ENCODE measurements at regions not wholly inside any gene's neighbourhood (a gene's known extent, or its start where the extent isn't known, plus 50 kb on each side); places are given as distances from the start of the nearest gene placed in this dataset.

GRCh38 chr13:105925496-105925895 lies 610.0 kb downstream of the EFNB2 start:
- TF ChIP-seq CTCF (IDR thresholded peaks at IDR 0.05), result no peak

GRCh38 chr13:105921711-105922110 lies 613.8 kb downstream of the EFNB2 start:
- no peak for DNase-seq (ENCODE audit: low spot score)
- no peak overlapping the region for H3K27ac Mint-ChIP-seq (ENCODE audit: unreplicated experiment)
- no peaks in the 10 kb centered on the region for H3K27me3 Mint-ChIP-seq (ENCODE audit: low read depth)
- H3K4me3 Mint-ChIP-seq (ENCODE audit: unreplicated experiment), result no peak overlapping the region
- H3K4me1 Mint-ChIP-seq (ENCODE audit: low read depth), result peaks cover 12% of the 10 kb centered on the region
- H3K9me3 Mint-ChIP-seq (ENCODE audit: low read depth), result no peaks in the 10 kb centered on the region
- no peak for TF ChIP-seq CTCF (IDR thresholded peaks at IDR 0.05)
- no peaks in the 10 kb centered on the region for H3K36me3 Mint-ChIP-seq (ENCODE audit: low read depth)

More at GRCh38 chr13:105925496-105925895, 610.0 kb downstream of the EFNB2 start:
- Mint-ChIP-seq H3K4me3 (ENCODE audit: unreplicated experiment) (no peak overlapping the region), H3K27me3 (ENCODE audit: low read depth) (no peaks in the 10 kb centered on the region), H3K9me3 (ENCODE audit: low read depth) (no peaks in the 10 kb centered on the region), H3K4me1 (ENCODE audit: low read depth) (no peaks in the 10 kb centered on the region), H3K27ac (ENCODE audit: unreplicated experiment) (no peak overlapping the region), H3K36me3 (ENCODE audit: low read depth) (no peaks in the 10 kb centered on the region)
- DNase-seq (ENCODE audit: low spot score), result no peak

DNA sequence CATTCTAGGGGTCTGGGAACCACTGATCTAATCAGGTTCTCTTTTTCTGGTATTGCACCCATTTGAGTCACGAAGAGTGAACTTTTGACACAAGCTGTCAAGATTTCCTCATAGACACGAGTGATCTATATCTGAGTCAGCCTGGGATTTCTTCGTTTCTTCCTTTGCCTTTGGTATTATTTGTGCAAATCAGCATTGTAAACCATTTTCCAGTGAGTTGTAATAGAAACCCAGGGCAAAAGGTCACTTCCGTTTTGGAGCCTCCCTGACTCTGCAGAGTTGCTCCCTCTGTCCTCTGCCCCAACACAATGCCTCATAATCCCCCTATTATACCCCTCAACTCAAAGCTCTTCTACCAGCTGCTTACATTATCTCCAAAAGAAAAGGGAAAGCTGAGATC lies 615.1 kb downstream of the EFNB2 start:
- Mint-ChIP-seq H3K27me3 (ENCODE audit: low read depth) (no peaks in the 10 kb centered on the region), H3K4me3 (ENCODE audit: unreplicated experiment) (no peak overlapping the region), H3K9me3 (ENCODE audit: low read depth) (peaks cover 2% of the 10 kb centered on the region), H3K36me3 (ENCODE audit: low read depth) (no peaks in the 10 kb centered on the region), H3K27ac (ENCODE audit: unreplicated experiment) (no peak overlapping the region), H3K4me1 (ENCODE audit: low read depth) (peaks cover 14% of the 10 kb centered on the region)
- DNase-seq (ENCODE audit: low spot score), result no peak
- no peak for TF ChIP-seq CTCF (IDR thresholded peaks at IDR 0.05)

GRCh38 chr13:105918842-105919741 lies 616.4 kb downstream of the EFNB2 start:
- Mint-ChIP-seq H3K9me3 (ENCODE audit: low read depth) (peaks cover 2% of the 10 kb centered on the region), H3K4me3 (ENCODE audit: unreplicated experiment) (peak overlapping the region; percentile 58), H3K4me1 (ENCODE audit: low read depth) (peaks cover 24% of the 10 kb centered on the region), H3K36me3 (ENCODE audit: low read depth) (no peaks in the 10 kb centered on the region), H3K27ac (ENCODE audit: unreplicated experiment) (peak overlapping the region; percentile 50), H3K27me3 (ENCODE audit: low read depth) (no peaks in the 10 kb centered on the region)
- DNase-seq (ENCODE audit: low spot score), result no peak
- TF ChIP-seq CTCF (IDR thresholded peaks at IDR 0.05), result no peak

DNA sequence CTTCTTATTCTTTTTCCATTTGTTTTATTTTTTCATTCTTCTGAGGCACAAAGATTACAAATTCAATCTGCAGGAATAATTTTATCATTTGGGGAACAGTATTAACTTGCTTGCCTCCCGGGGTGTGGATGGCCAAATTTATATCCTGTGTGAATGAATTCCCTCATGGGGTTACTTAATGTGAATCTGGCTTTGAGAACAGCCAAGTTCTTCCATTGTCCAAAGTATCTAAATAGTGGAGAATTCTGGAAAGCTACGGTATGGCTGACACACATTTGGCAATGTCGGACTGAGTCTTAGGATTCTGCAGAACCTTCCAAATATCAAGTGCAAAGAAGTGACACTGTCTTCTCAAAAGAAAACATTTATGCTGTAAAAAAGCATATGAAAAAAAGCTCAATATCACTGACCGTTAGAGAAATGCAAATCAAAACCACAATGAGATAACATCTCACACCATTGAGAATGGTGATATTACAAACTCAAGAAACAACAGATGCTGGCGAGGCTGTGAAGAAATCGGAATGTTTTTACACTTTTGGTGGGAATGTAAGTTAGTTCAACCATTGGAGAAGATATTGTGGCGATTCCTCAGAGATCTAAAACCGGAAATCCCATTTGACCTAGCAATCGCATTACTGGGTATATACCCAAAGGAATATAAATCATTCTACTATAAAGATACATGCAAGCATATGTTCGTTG lies 620.2 kb downstream of the EFNB2 start:
- Mint-ChIP-seq H3K36me3 (ENCODE audit: low read depth) (no peaks in the 10 kb centered on the region), H3K27me3 (ENCODE audit: low read depth) (no peaks in the 10 kb centered on the region), H3K9me3 (ENCODE audit: low read depth) (peaks cover 2% of the 10 kb centered on the region), H3K4me1 (ENCODE audit: low read depth) (peaks cover 24% of the 10 kb centered on the region), H3K27ac (ENCODE audit: unreplicated experiment) (peak overlapping the region; percentile 73), H3K4me3 (ENCODE audit: unreplicated experiment) (no peak overlapping the region)
- no peak for DNase-seq (ENCODE audit: low spot score)
- TF ChIP-seq CTCF (IDR thresholded peaks at IDR 0.05), result no peak

Measured in chondrocyte (in vitro differentiated cells).